Neural progenitor cell (in vitro differentiated cells): ENCODE measurements at regions not wholly inside any gene's neighbourhood (a gene's known extent, or its start where the extent isn't known, plus 50 kb on each side); places are given as distances from the start of the nearest gene placed in this dataset.

ENCODE experiments used
- CTCF ChIP-seq: fragments of 200-600 bp; sonication (generic); IDR thresholded peaks from 2 replicates; pipeline ENCODE4 v1.5.1; 2017; ENCODE audit warnings: antibody characterized with exemption, mild to moderate bottlenecking
- EZH2phosphoT487 ChIP-seq: fragments of 200-600 bp; sonication (generic); IDR thresholded peaks from 2 replicates; pipeline ENCODE4 v1.6.1; 2017; ENCODE audit warnings: antibody characterized with exemption

- TF ChIP-seq CTCF (no peak), EZH2phosphoT487 (no peak)
Measured at GRCh38 chr2:183963609-183964008, 634.7 kb upstream of the ZNF804A start.
